Inflammatory macrophage (primary cell): ENCODE measurements at regions not wholly inside any gene's neighbourhood (a gene's known extent, or its start where the extent isn't known, plus 50 kb on each side); places are given as distances from the start of the nearest gene placed in this dataset.
"Not testable (repeated sequence)": the region's sequence is repeated elsewhere in the genome, so short reads cannot be mapped to it uniquely, and the experiment has no call there.

Source experiments
- DNase-seq, 2 donors: peaks; one replicate each; pipeline ENCODE4 v3.0.0-alpha.2; 2020 to 2022

- DNase-seq = no peak
These were observed 803.0 kb upstream of the MGAT4C start for GRCh38 chr12:87059231-87059630.

- no peak for DNase-seq
These were observed 798.0 kb upstream of the MGAT4C start for GRCh38 chr12:87054226-87054625.

DNA sequence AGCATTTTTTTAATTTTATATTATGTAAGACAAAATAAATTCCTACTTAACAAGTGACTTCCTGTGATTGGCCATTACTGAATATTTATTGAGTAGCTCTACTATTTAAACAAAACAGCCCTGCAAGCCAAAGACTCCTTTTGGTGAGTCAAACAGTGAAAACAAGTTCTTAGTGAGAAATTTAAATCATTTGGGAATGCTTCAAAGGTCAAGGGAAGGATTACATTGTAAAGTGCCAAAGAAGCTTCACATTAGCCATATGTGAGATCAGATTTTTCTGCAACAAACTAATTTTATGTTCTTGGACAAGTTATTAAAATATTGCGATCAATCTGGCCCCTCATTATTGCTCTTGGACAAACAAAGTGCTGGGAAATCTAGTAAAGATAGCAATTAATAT is 795.4 kb upstream of the MGAT4C start:
- DNase-seq = no peak

DNA sequence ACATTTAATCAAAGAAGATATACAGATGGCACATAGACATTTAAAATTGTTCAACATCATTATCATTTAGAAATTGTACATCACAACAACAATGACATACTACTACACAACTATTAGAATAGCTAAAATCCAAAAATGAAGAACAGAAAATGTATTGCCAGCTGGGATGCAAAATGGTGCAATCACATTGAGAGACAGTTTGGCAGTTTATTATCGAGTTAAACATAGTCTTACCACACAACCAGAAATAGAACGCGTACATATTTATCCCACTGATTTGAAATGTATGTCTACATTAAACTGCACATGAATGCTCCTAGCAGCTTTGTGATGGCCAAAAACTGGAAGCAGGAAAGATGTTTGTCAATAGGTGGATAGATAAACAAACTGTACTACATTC is 791.5 kb upstream of the MGAT4C start:
- no peak for DNase-seq

DNA sequence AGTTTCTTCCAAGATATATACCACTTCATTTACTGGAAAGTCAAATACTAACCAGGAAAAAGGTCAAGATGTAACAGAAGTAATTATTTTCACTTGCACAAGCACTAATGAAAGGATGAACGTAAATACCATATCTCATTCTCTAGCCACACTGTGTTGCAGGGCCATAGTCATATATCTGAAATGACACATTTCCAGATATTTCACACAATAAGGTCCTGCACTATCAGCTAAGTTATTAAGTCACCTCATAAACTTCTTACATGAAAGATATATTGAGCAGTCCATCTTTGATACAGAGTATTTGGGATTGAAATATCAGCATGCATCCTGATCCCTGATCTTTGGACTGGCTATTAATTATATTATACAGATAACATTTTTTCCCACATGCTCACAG is 783.3 kb upstream of the MGAT4C start:
- no peak for DNase-seq

- no peak for DNase-seq
These were observed 781.9 kb upstream of the MGAT4C start for GRCh38 chr12:87038098-87038497.

- no peak for DNase-seq
These were observed 769.8 kb upstream of the MGAT4C start for GRCh38 chr12:87025976-87026375.

DNA sequence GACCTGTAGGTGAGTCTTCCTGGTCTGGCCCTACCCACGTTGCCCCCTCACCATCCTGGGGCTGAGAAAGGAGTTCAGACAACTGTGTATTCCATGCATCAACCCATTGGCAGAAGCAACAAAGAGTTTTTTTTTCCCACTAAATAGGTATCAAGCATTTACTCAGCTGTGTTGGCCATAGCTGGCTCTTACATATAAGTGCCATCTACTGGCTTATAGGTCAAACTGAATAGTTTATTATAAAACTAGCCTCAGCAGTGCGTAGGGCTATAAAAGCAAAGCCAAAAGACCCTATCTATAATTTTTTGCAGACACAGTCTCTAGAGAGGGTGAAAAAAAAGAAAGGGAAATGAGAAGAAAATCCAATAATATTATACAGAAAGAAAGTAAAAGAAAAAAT is 765.2 kb upstream of the MGAT4C start:
- DNase-seq = no peak

- DNase-seq = no peak
These were observed 763.9 kb upstream of the MGAT4C start for GRCh38 chr12:87020071-87020470.

DNA sequence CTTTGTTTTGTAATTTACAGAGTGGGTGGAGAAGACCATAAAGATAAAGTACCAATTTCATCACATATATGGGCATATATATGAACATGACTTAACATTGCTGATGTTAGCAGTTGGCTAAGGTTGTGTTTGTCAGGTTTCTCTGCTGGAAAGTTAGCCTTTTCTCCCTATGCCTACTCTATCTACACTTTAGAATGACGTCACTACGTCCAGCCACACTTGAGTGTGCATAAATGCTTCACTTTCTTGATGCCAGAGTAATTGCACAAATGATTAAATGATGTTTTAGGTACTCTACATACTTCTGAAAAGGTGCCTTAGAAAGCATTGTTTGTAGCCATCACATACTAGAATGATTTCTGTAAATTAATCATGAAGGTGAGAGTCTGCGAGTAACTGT is 759.2 kb upstream of the MGAT4C start:
- DNase-seq = no peak

- no peak for DNase-seq
These were observed 752.7 kb upstream of the MGAT4C start for GRCh38 chr12:87008785-87009384.

DNA sequence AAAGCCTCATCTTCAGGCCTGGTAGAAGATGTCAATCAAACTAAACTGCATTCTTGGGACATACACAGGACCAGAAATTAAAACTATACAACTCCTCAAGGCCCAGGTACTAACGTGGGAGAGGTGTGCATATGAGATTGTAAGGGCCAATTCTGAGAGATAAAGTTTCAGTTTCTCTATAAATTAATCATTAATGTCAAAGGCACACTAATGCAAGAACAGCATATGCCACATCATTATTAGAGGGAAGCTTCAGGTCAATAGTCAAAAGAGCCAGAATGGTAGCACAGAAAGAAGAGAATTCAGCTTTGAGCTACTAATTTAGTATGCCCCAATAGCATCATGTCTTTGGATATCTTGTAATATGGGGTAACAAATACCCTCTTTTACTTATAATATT is 744.9 kb upstream of the MGAT4C start:
- DNase-seq = no peak

DNA sequence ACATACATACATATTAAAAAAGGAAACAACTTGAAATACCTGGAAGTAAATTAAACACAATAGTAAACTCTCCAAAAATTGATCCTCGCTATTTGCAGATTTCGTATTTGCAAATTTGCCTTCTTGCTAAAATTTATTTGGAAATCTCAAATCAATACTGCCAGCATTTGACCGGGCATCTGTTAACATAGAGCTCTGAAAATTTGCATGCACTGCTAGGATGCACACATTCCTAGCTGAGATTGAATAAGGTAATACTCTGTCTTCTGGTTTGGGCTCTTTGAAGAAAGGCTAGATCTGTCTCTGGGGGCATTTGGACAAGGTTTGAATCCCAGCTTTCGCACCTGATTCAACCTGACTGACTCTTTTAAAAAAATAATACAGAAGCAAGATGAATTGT is 729.1 kb upstream of the MGAT4C start:
- DNase-seq = no peak

GRCh38 chr12:86970595-86970994 is 714.4 kb upstream of the MGAT4C start:
- DNase-seq = not testable (repeated sequence)

DNA sequence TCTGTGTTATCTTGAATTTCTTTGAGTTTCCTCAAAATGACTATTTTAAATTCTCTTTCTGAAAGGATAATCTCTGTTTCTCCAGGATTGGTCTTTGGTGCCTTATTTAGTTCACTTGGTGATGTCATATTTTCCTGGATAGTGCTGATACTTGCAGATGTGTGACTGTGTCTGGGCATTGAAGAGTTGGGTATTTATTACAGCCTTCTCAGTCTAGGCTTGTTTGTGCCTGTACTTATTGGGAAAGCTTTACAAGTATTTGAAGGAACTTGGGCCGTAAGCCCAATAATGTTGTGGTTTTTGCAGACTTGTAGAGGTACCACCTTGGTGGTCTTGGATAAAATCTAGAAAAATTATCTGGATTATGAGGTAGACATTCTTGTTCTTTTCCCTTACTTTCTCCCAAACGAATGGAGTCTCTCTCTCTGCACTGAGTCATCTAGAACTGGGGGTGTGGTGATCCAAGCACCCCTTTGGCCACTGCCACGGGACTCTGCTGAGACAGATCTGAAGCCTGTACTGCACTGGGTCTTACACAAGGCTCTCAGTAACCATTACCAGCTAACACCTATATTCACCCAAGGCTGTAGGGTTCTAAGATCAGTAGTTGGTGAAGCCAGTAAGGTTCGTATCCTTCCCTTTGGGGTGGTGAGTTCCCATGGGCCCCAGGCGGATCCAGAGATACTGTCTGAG is 703.7 kb upstream of the MGAT4C start:
- no peak for DNase-seq

- no peak for DNase-seq
These were observed 694.3 kb upstream of the MGAT4C start for GRCh38 chr12:86950444-86950843.

- no peak for DNase-seq
These were observed 693.9 kb upstream of the MGAT4C start for GRCh38 chr12:86950043-86950442.

DNA sequence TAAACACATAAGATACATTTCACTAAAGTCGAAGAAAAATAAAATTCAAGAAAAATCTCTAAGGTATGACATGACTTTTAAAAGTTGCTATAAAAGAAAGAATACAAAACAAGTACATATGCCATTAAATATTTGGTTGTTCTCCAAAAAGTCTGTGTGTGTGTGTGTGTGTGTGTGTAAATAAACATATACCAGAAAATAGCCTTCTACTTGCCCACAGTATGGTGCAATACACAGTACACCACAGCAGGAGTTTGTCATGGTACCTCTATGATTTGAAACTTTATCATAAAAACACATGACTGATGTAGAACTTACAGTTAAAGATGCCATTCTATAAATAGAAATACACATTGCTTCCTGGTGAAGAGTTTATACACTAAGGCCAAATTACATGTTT is 692.7 kb upstream of the MGAT4C start:
- no peak for DNase-seq

GRCh38 chr12:86945685-86946196 is 689.5 kb upstream of the MGAT4C start:
- no peak for DNase-seq

DNA sequence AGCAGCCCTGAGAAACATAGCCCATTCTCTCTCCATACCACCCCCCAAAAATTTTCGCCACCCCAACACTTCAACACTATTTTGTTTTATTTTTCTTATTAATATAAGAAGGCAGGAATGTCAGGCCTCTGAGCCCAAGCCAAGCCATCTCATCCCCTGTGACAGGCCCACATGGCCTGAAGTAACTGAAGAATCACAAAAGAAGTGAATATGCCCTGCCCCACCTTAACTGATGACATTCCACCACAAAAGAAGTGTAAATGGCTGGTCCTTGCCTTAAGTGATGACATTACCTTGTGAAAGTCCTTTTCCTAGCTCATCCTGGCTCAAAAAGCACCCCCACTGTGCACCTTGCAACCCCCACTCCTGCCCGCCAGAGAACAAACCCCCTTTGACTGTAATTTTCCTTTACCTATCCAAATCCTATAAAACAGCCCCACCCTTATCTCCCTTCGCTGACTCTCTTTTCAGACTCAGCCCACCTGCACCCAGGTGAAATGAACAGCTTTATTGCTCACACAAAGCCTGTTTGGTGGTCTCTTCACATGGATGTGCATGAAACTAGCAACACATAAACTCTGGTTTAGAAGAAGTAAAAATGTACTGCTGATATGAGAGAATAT is 688.1 kb upstream of the MGAT4C start:
- not testable (repeated sequence) for DNase-seq

DNA sequence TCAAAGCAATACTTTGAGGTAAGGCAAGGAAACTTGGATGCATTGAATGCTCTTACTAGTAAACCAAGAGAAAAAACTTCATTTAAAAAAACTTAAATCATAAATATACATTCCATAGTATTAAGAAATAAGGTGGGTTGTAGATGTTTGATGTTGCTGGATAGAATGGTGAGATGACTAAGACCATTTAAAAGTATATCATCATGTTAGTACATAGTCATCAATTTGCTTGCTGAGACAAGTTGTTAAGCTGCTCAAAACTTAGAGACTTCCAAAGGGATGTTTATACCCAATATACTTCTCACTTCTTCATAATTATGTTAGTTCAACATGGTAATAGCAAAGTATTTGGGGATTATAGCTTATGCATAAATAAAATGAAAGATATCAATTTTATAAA is 675.5 kb upstream of the MGAT4C start:
- no peak for DNase-seq

- DNase-seq = no peak
These were observed 673.8 kb upstream of the MGAT4C start for GRCh38 chr12:86929962-86930361.

GRCh38 chr12:86917121-86917520 is 660.9 kb upstream of the MGAT4C start:
- no peak for DNase-seq

- DNase-seq = no peak
These were observed 658.5 kb upstream of the MGAT4C start for GRCh38 chr12:86914721-86915120.
